Activated T-helper 17 cell treated with anti-CD3 and anti-CD28 coated beads, Interleukin-2, amount 50 U/mL, for 72 hours (primary cell): ENCODE measurements at regions not wholly inside any gene's neighbourhood (a gene's known extent, or its start where the extent isn't known, plus 50 kb on each side); places are given as distances from the start of the nearest gene placed in this dataset.

ENCODE experiments used
- ATAC-seq: fragments of 150-1000 bp; cut with Tn5 transposase; replicated peaks from 2 replicates; pipeline ENCODE4 v1.10.0; 2021; ENCODE audit warnings: mild to moderate bottlenecking, moderate library complexity
- H3K27ac Mint-ChIP-seq: one replicate; pipeline ENCODE4 v1.8.0; 2022; ENCODE audit warnings: mixed read lengths
- H3K27me3 Mint-ChIP-seq: one replicate; pipeline ENCODE4 v1.8.0; 2022; ENCODE audit warnings: mixed read lengths
- H3K36me3 Mint-ChIP-seq: one replicate; pipeline ENCODE4 v1.8.0; 2022; ENCODE audit warnings: low read depth, mild to moderate bottlenecking, mixed read lengths
- H3K4me1 Mint-ChIP-seq: one replicate; pipeline ENCODE4 v1.8.0; 2022; ENCODE audit warnings: mixed read lengths
- H3K4me3 Mint-ChIP-seq: one replicate; pipeline ENCODE4 v1.8.0; 2022; ENCODE audit warnings: mild to moderate bottlenecking, mixed read lengths
- H3K9me3 Mint-ChIP-seq: one replicate; pipeline ENCODE4 v1.8.0; 2022; ENCODE audit warnings: mixed read lengths

- Mint-ChIP-seq H3K4me3 (no peak overlapping the region), H3K27ac (no peak overlapping the region), H3K4me1 (no peaks in the 10 kb centered on the region), H3K36me3 (no peaks in the 10 kb centered on the region), H3K27me3 (no peaks in the 10 kb centered on the region), H3K9me3 (peaks cover 29% of the 10 kb centered on the region)
- ATAC-seq: no peak
Measured at GRCh38 chr2:104125096-104125495, 728.8 kb upstream of the POU3F3 start.

GRCh38 chr2:104127049-104127770 lies 726.7 kb upstream of the POU3F3 start:
- no peaks in the 10 kb centered on the region for H3K27me3 Mint-ChIP-seq
- H3K4me1 Mint-ChIP-seq: no peaks in the 10 kb centered on the region
- H3K4me3 Mint-ChIP-seq: no peak overlapping the region
- no peak overlapping the region for H3K27ac Mint-ChIP-seq
- peaks cover 16% of the 10 kb centered on the region for H3K9me3 Mint-ChIP-seq
- no peaks in the 10 kb centered on the region for H3K36me3 Mint-ChIP-seq
- ATAC-seq: no peak

DNA sequence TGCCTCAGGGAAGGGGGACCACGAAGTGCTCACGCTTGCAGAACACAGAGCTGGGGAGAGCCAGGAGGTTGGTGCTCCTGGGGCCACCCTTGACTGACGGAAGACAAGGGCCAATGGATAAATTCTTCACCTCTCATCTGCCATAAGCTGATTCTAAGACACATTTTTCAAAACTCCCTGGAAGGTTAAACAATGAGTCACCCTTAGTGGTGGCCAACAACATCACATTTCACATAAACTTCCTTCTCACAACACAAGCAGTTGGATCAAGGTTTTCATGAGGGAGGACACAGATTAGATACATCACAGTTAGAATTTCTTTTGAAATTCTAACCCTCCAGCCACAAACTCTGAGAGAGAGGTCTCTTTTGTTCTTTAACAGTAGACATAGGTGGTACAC lies 713.6 kb upstream of the POU3F3 start:
- H3K36me3 Mint-ChIP-seq: no peaks in the 10 kb centered on the region
- ATAC-seq: no peak
- no peaks in the 10 kb centered on the region for H3K4me1 Mint-ChIP-seq
- H3K27me3 Mint-ChIP-seq: no peaks in the 10 kb centered on the region
- H3K4me3 Mint-ChIP-seq: no peak overlapping the region
- no peak overlapping the region for H3K27ac Mint-ChIP-seq
- peaks cover 13% of the 10 kb centered on the region for H3K9me3 Mint-ChIP-seq

DNA sequence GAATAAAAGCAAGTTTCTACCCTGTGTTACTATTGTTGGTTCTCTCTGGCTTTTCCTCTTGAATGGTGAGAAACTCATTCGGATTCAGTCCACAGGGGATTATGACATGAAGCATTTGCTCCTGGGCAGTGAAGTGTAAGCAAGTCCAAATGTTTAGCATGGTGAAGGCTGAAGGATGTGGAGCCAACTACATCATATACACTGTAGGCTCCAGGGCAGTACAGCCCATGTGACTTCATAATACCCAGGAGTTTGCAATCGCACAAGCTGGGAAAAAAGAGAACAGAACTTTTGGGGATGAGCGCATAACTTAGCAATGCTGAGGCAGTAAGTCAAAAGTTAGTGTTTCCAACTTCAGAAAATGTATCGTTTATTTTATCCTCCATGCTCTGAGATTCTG lies 695.7 kb upstream of the POU3F3 start:
- ATAC-seq: no peak
- H3K4me3 Mint-ChIP-seq: no peak overlapping the region
- no peaks in the 10 kb centered on the region for H3K36me3 Mint-ChIP-seq
- no peaks in the 10 kb centered on the region for H3K27me3 Mint-ChIP-seq
- H3K27ac Mint-ChIP-seq: no peak overlapping the region
- H3K4me1 Mint-ChIP-seq: no peaks in the 10 kb centered on the region
- H3K9me3 Mint-ChIP-seq: peaks cover 7% of the 10 kb centered on the region

DNA sequence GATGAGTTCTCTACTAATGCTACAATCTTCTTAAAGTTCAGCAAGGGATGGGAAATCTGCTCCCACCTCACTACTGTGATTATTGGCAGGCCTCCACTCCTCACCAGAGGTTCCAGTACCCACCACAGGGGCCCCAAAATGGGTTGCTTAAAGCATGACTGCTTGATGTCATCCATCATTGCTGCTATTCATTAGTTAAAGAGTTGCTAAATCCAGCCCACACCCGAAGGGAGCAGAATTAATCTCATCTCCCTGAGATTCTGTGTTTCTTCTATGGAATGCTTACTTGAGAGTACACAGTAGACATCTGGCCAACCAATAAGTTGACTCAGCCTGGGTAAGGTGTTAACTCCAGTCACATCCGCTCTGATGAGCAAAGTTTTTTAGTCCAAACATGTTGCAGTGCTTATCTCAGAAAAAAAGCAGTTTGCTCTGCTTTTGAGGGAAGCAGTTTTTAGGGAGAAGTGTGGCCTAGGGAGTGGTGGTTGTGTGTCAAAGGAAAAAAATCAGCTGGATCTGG lies 690.2 kb upstream of the POU3F3 start:
- Mint-ChIP-seq H3K4me1 (no peaks in the 10 kb centered on the region), H3K36me3 (no peaks in the 10 kb centered on the region), H3K9me3 (peaks cover 7% of the 10 kb centered on the region), H3K27me3 (no peaks in the 10 kb centered on the region), H3K27ac (no peak overlapping the region), H3K4me3 (no peak overlapping the region)
- no peak for ATAC-seq

GRCh38 chr2:104164721-104165252 lies 689.1 kb upstream of the POU3F3 start:
- no peak for ATAC-seq
- Mint-ChIP-seq H3K36me3 (no peaks in the 10 kb centered on the region), H3K4me3 (no peak overlapping the region), H3K27ac (no peak overlapping the region), H3K27me3 (no peaks in the 10 kb centered on the region), H3K9me3 (peaks cover 7% of the 10 kb centered on the region), H3K4me1 (no peaks in the 10 kb centered on the region)

DNA sequence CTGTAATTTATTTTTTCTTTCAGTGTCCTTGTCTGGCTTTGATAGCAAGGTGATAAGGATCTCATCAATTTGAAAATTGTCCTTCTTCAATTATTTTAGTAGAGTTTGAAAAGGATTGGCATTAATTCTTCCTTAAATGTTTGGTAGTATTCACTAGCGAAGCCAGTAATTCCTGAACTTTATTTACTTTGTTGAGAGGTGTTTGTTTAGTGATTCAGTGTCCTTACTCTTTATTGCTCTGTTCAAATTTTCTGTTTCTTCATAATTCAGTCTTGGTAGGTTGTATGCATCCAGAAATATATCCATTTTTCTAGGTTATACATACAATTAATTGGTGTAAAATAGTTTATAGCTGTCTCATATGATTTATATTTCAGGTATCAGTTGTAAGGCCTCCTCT lies 676.7 kb upstream of the POU3F3 start:
- Mint-ChIP-seq H3K27me3 (no peaks in the 10 kb centered on the region), H3K36me3 (no peaks in the 10 kb centered on the region), H3K4me3 (no peak overlapping the region), H3K9me3 (peaks cover 26% of the 10 kb centered on the region), H3K27ac (no peak overlapping the region), H3K4me1 (no peaks in the 10 kb centered on the region)
- no peak for ATAC-seq

GRCh38 chr2:104179644-104180043 lies 674.3 kb upstream of the POU3F3 start:
- ATAC-seq: no peak
- Mint-ChIP-seq H3K4me3 (no peak overlapping the region), H3K27ac (no peak overlapping the region), H3K4me1 (no peaks in the 10 kb centered on the region), H3K9me3 (peaks cover 34% of the 10 kb centered on the region), H3K27me3 (no peaks in the 10 kb centered on the region), H3K36me3 (no peaks in the 10 kb centered on the region)

DNA sequence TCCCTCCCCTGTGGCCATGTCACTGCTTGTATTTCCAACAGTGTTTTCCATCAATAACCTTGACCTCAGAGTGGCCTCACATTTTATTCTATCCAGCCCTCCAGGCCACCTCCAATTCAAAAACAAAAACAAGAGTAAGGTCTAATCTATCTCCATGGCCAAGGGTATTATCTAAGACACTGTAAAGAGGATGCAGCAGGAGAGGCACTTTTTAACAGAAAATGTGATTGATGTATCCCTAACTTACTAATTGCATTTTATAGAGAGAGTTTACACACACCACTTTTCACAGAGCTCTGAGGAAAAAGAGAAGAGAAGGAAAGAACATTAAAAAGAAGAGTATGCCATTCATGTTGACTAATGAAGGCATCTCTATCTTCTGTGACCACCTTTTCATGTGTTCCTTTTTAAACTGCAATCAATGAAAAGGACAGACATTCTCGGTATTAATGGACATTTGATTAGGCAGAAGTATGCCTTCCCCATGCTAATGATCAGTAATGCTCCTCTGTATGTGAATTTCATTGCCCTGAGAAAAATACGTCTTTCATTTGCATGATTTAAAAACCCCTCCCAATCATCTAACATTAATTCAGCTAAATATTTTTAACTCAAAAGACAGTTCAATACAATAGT lies 653.3 kb upstream of the POU3F3 start:
- H3K4me3 Mint-ChIP-seq: no peak overlapping the region
- H3K9me3 Mint-ChIP-seq: peaks cover 11% of the 10 kb centered on the region
- no peaks in the 10 kb centered on the region for H3K36me3 Mint-ChIP-seq
- H3K4me1 Mint-ChIP-seq: no peaks in the 10 kb centered on the region
- ATAC-seq: no peak
- H3K27ac Mint-ChIP-seq: no peak overlapping the region
- no peaks in the 10 kb centered on the region for H3K27me3 Mint-ChIP-seq

DNA sequence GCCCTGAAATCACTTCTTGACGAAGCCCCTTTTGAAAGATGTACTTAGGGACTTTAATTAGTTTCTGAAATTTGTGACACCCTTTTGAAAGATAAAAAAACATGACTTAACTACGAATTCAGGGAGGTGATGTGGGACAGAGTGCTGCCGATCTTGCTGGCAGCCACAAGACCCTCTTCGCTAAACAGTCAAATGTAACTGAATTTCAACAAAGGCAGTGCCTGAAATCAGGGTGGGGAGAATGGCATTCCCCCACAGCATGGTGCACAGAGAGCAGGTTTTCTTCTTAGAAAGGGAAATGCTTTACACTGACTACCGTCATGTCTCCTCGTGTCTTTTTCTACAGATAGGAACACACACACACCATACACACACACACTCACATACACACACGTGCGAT lies 640.2 kb upstream of the POU3F3 start:
- ATAC-seq: no peak
- Mint-ChIP-seq H3K36me3 (no peaks in the 10 kb centered on the region), H3K9me3 (peaks cover 5% of the 10 kb centered on the region), H3K4me1 (no peaks in the 10 kb centered on the region), H3K4me3 (no peak overlapping the region), H3K27ac (no peak overlapping the region), H3K27me3 (no peaks in the 10 kb centered on the region)

- Mint-ChIP-seq H3K27ac (no peak overlapping the region), H3K4me3 (no peak overlapping the region), H3K9me3 (peaks cover 9% of the 10 kb centered on the region), H3K4me1 (no peaks in the 10 kb centered on the region), H3K27me3 (no peaks in the 10 kb centered on the region), H3K36me3 (no peaks in the 10 kb centered on the region)
- ATAC-seq: no peak
Measured at GRCh38 chr2:104215269-104216161, 638.4 kb upstream of the POU3F3 start.

DNA sequence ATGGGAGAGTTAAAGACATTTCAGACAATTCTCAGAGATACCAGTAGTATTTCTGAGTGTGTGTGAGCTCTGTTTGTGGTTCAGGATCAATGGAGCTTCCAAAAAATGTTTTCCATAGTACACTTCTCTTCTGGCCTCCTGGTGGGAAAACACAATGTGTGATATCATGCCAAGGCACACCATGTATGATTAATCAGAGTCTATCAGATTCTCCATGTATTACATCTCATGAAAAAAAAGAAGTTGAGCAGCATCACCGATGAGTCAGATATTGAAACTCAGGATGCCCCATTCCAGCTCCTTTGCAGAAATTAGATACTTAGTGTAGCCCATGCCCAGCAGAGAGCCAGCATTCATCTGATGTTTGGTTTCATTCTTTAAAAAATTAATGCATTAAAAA lies 620.3 kb upstream of the POU3F3 start:
- H3K36me3 Mint-ChIP-seq: no peaks in the 10 kb centered on the region
- peaks cover 42% of the 10 kb centered on the region for H3K9me3 Mint-ChIP-seq
- no peak overlapping the region for H3K27ac Mint-ChIP-seq
- no peak overlapping the region for H3K4me3 Mint-ChIP-seq
- H3K4me1 Mint-ChIP-seq: no peaks in the 10 kb centered on the region
- no peaks in the 10 kb centered on the region for H3K27me3 Mint-ChIP-seq
- no peak for ATAC-seq

GRCh38 chr2:104236491-104236890 lies 617.4 kb upstream of the POU3F3 start:
- Mint-ChIP-seq H3K27me3 (no peaks in the 10 kb centered on the region), H3K4me1 (no peaks in the 10 kb centered on the region), H3K27ac (no peak overlapping the region), H3K36me3 (no peaks in the 10 kb centered on the region), H3K4me3 (no peak overlapping the region), H3K9me3 (peaks cover 43% of the 10 kb centered on the region)
- ATAC-seq: no peak

DNA sequence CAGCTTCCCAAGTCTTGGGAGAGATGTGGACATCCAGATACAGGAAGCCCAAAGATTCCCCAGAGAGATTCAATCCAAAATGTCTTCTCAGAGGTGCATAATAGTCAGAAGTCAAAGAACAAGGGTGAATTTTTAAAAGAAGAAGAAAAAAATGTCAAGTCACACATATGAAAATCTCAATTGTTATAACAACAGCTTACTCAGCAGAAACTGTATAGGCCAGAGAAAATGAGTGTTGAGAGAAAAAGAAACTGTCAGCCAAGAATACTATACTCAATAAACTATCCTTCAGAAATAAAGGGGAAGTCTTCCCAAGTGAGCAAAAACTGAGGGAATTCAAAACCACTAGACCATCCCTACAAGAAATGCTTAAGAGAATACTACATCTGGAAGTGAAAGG lies 612.9 kb upstream of the POU3F3 start:
- H3K27ac Mint-ChIP-seq: no peak overlapping the region
- no peaks in the 10 kb centered on the region for H3K4me1 Mint-ChIP-seq
- no peak overlapping the region for H3K4me3 Mint-ChIP-seq
- no peaks in the 10 kb centered on the region for H3K36me3 Mint-ChIP-seq
- no peaks in the 10 kb centered on the region for H3K27me3 Mint-ChIP-seq
- peaks cover 39% of the 10 kb centered on the region for H3K9me3 Mint-ChIP-seq
- ATAC-seq: no peak
